Thyroid gland (tissue), 4 donors: ENCODE measurements at regions not wholly inside any gene's neighbourhood (a gene's known extent, or its start where the extent isn't known, plus 50 kb on each side); places are given as distances from the start of the nearest gene placed in this dataset.

Experiments
- DNase-seq, 2 donors: peaks; one replicate each; pipeline ENCODE4 v3.0.0-alpha.2; 2019
- H3K27ac ChIP-seq, 3 donors: fragments of 200-600 bp; sonication (generic); 1 replicate in 2 of 3; 2 replicates in 1 of 3; pipeline ENCODE4 v1.5.1; 2016 to 2019; ENCODE audit warnings: mild to moderate bottlenecking in 1 of 3, moderate library complexity in 1 of 3
- H3K27me3 ChIP-seq: fragments of 200-600 bp; sonication (generic); one replicate; pipeline ENCODE4 v1.5.1; 2019
- H3K36me3 ChIP-seq, 2 donors: fragments of 200-600 bp; sonication (generic); one replicate each; pipeline ENCODE4 v1.5.1; 2016 to 2019
- H3K4me1 ChIP-seq, 2 donors: fragments of 200-600 bp; sonication (generic); one replicate each; pipeline ENCODE4 v1.5.1; 2017 to 2019
- H3K4me3 ChIP-seq, 3 donors: fragments of 200-600 bp; sonication (generic); replicated peaks in 1 of 3; 1 replicate in 2 of 3; 2 replicates in 1 of 3; pipeline ENCODE4 v1.5.1; 2016; ENCODE audit warnings: mild to moderate bottlenecking in 1 of 3
- H3K9me3 ChIP-seq: fragments of 200-600 bp; sonication (generic); one replicate; pipeline ENCODE4 v1.5.1; 2017
- POLR2A ChIP-seq, 2 donors: fragments of 450-650 bp; IDR thresholded peaks; one replicate each; pipeline ENCODE4 v1.6.1; 2017; ENCODE audit warnings: antibody characterized with exemption in 2 of 2, mild to moderate bottlenecking in 2 of 2, moderate library complexity in 1 of 2
- whole genome bisulfite sequencing, 2 donors: methylation state at CpG; one replicate each; pipeline ENCODE4 v1.1.5; 2017; 5-methylcytosine and 5-hydroxymethylcytosine counted together
- intact Hi-C: fragments of 100-400 bp; cut with DNase I; formaldehyde crosslinking; loops from one replicate; pipeline ENCODE4 v1.15.1; 2023
- TF ChIP-seq, protein P1 (sequence below), 6 experiments: fragments of 200-600 bp in 3 of 6; fragments of 450-650 bp in 3 of 6; sonication (generic) in 3 of 6; IDR thresholded peaks; one replicate each; pipeline ENCODE4 v1.5.1; 2016 to 2019; ENCODE audit warnings: antibody characterized with exemption in 6 of 6, mild to moderate bottlenecking in 2 of 6, inconsistent platforms in 1 of 6, moderate library complexity in 1 of 6

DNA sequence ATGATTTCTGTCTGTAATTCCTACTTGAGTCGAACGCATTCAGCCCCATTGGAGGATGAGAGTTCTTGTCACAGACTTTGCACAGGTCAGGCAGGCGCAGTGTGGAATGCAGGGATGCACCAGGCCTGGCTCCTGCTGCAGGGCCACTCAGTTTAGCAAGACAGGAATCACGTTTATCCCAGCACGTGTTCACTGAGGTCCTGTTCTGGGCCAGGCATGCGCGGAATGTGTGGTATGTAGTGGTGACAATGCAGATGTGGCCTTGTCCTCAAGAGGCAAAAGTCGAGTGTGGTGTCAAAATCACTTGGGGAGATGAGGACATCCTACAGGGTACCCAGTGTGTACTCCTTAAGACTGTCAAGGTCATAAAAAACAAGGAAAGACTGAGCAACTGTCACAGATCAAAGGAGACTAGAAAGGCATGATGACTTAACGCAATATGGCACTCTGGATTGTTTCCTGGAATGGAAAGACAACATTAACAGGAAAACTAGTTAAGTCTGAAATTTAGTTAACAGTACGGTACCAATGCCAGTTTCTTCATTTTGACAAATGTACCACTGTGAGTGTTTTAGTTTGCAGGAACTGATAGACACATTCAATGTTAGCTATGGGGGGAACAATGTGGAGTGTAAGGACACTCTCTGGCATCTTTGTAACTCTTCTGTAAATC lies 121.5 kb upstream of the ADAMTS18 start:
- WGBS, 2 donors: 40 to 47% methylated on average over 10 of the region's 10 CpGs
- intact Hi-C loops: no loop called here

DNA sequence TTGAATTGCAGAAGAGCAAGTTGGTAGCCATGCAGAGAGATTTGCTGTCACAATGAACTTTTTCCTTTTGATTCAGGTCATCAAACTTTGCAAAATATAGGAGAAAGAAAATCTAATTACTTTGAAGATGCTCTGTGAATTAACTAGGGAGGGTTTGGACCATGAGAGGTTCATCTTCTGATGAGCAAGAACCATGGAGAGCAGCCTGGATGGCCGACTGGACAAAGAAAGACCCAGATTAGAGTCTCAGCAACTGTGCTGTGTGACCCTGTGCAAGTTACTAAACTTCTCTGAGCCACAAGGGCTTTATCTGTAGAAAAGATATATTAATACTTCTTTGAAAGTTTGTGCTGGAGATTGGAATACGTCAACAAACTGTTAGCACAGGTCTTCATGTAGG lies 122.6 kb upstream of the ADAMTS18 start:
- DNase-seq: no peak
- no peaks in the 10 kb centered on the region for H3K36me3 ChIP-seq
- H3K9me3 ChIP-seq: no peaks in the 10 kb centered on the region
- H3K4me1 ChIP-seq: peaks cover 32 to 42% of the 10 kb centered on the region in 2 donors
- TF ChIP-seq, protein P1, sequence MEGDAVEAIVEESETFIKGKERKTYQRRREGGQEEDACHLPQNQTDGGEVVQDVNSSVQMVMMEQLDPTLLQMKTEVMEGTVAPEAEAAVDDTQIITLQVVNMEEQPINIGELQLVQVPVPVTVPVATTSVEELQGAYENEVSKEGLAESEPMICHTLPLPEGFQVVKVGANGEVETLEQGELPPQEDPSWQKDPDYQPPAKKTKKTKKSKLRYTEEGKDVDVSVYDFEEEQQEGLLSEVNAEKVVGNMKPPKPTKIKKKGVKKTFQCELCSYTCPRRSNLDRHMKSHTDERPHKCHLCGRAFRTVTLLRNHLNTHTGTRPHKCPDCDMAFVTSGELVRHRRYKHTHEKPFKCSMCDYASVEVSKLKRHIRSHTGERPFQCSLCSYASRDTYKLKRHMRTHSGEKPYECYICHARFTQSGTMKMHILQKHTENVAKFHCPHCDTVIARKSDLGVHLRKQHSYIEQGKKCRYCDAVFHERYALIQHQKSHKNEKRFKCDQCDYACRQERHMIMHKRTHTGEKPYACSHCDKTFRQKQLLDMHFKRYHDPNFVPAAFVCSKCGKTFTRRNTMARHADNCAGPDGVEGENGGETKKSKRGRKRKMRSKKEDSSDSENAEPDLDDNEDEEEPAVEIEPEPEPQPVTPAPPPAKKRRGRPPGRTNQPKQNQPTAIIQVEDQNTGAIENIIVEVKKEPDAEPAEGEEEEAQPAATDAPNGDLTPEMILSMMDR (IDR thresholded peaks at IDR 0.05): no peak
- no peak for TF ChIP-seq POLR2A (IDR thresholded peaks at IDR 0.05)
- intact Hi-C loops: no loop called here
- no peak overlapping the region for H3K27ac ChIP-seq
- 37 to 85% methylated on average over 2 of the region's 2 CpGs for WGBS, 2 donors
- no peaks in the 10 kb centered on the region for H3K27me3 ChIP-seq
- H3K4me3 ChIP-seq: no peak overlapping the region

More for the DNA sequence above, 121.5 kb upstream of the ADAMTS18 start:
- Histone ChIP-seq H3K27me3 (no peaks in the 10 kb centered on the region), H3K4me1 (peaks cover 32 to 43% of the 10 kb centered on the region in 2 donors), H3K27ac (peak overlapping the region; percentile 19 to 75 (median 69)), H3K9me3 (no peaks in the 10 kb centered on the region), H3K4me3 (no peak overlapping the region), H3K36me3 (no peaks in the 10 kb centered on the region)
- TF ChIP-seq, protein P1 (IDR thresholded peaks at IDR 0.05): no peak
- TF ChIP-seq POLR2A (IDR thresholded peaks at IDR 0.05): no peak
- peak; percentile 63 to 74 for DNase-seq

DNA sequence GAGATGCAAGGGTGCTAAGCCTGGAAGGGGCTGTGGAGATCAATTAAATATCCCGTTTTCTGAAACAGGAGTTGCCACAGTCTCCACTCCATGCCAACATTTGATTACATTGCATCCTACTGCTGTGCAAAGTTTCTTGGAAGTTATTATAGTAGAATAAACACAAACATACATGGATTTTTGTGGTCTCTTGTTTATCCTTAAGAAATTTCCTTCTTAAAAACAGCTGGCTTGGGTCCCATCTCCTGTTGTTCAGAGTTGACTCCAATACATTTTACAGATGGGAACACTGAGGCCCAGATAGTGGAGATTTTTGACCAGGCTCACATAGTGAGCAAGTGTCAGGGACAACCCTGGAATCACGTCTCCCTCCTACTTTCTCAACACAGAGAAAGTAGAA lies 124.0 kb upstream of the ADAMTS18 start:
- Histone ChIP-seq H3K4me3 (no peak overlapping the region), H3K36me3 (no peaks in the 10 kb centered on the region), H3K27ac (no peak overlapping the region), H3K9me3 (no peaks in the 10 kb centered on the region), H3K27me3 (no peaks in the 10 kb centered on the region), H3K4me1 (peaks cover 22 to 30% of the 10 kb centered on the region in 2 donors)
- TF ChIP-seq, protein P1 (IDR thresholded peaks at IDR 0.05): no peak
- intact Hi-C loops: no loop called here
- no peak for DNase-seq
- 80 to 81% methylated on average over 2 of the region's 2 CpGs for WGBS, 2 donors

DNA sequence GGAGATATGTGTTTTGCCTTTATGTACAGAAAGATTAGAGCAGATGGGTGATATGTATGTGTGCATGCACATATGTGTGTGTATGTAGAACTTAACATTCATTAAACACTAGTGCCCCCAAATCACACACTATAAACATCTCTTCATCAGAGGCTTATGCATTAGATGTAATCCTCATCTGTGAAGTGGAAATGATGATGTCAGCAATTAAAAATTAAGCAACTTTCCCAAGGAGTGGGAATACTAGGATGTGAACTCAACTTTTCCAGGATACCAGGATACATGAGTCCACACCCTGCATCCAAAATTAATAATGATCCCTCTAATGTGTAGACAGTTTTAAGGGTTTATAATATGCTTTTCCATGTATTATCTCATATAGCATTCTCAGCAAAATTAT lies 127.7 kb upstream of the ADAMTS18 start:
- Histone ChIP-seq H3K27ac (no peak overlapping the region), H3K9me3 (no peaks in the 10 kb centered on the region), H3K4me1 (no peaks in the 10 kb centered on the region), H3K4me3 (no peak overlapping the region), H3K36me3 (no peaks in the 10 kb centered on the region), H3K27me3 (no peaks in the 10 kb centered on the region)
- intact Hi-C loops: no loop called here
- no peak for DNase-seq
- TF ChIP-seq, protein P1 (IDR thresholded peaks at IDR 0.05): no peak
- TF ChIP-seq POLR2A (IDR thresholded peaks at IDR 0.05): no peak

DNA sequence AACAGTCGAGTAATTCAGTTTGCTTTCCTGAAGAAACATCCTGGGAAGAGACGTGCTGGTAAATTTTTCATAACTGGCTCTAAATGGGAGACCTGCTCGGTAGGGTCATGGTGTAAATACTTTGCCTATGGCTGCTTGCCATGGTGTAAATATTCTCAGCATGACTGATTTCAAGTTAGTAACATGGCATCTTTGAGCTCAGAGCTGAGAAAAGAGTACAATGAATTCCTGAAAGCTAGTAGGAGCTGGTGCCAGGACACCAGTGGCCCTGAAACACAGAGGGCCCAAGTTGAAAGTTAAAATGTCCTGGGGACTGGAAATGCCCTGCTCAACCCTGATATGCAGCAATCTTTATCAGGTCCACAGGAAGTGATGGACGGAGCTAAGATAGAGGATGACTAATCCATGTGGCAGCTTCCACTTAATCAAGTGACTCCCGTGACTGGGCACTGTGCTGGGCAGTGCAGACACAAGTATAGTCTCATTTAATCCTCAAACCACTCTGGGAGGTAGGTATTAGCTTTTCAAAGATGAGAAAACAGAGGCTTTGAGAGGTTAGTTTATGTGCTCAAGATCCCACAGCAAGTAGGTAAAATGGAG lies 130.1 kb upstream of the ADAMTS18 start:
- Histone ChIP-seq H3K4me3 (no peak overlapping the region), H3K4me1 (no peaks in the 10 kb centered on the region), H3K9me3 (no peaks in the 10 kb centered on the region), H3K27ac (no peak overlapping the region), H3K36me3 (no peaks in the 10 kb centered on the region), H3K27me3 (no peaks in the 10 kb centered on the region)
- intact Hi-C loops: no loop called here
- WGBS, 2 donors: 57 to 61% methylated on average over 5 of the region's 5 CpGs
- no peak for DNase-seq
- TF ChIP-seq POLR2A (IDR thresholded peaks at IDR 0.05): no peak
- TF ChIP-seq, protein P1 (IDR thresholded peaks at IDR 0.05): no peak
